ENCODE measurements at regions not wholly inside any gene's neighbourhood (a gene's known extent, or its start where the extent isn't known, plus 50 kb on each side); places are given as distances from the start of the nearest gene placed in this dataset.

GRCh38 chr16:48879223-48880122 is 269.5 kb upstream of the N4BP1 start:
- no peak for DNase-seq

- DNase-seq: no peak
Observed at GRCh38 chr16:48877946-48878345, 268.0 kb upstream of the N4BP1 start.

GRCh38 chr16:48870141-48870540 is 260.2 kb upstream of the N4BP1 start:
- DNase-seq: no peak

GRCh38 chr16:48865520-48865919 is 255.5 kb upstream of the N4BP1 start:
- no peak for DNase-seq

GRCh38 chr16:48864055-48864454 is 254.1 kb upstream of the N4BP1 start:
- DNase-seq: no peak

- no peak for DNase-seq
Observed at GRCh38 chr16:48862087-48862532, 252.1 kb upstream of the N4BP1 start.

- DNase-seq: no peak
Observed at GRCh38 chr16:48860341-48860740, 250.4 kb upstream of the N4BP1 start.

GRCh38 chr16:48852951-48853350 is 243.0 kb upstream of the N4BP1 start:
- DNase-seq: no peak

- DNase-seq: no peak
Observed at GRCh38 chr16:48852458-48852857, 242.5 kb upstream of the N4BP1 start.

GRCh38 chr16:48850097-48850770 is 240.3 kb upstream of the N4BP1 start:
- DNase-seq: no peak

GRCh38 chr16:48846277-48846676 is 236.3 kb upstream of the N4BP1 start:
- no peak for DNase-seq

GRCh38 chr16:48845261-48845660 is 235.3 kb upstream of the N4BP1 start:
- no peak for DNase-seq

GRCh38 chr16:48838349-48838748 is 228.4 kb upstream of the N4BP1 start:
- no peak for DNase-seq

- no peak for DNase-seq
Observed at GRCh38 chr16:48836636-48837035, 226.7 kb upstream of the N4BP1 start.

- no peak for DNase-seq
Observed at GRCh38 chr16:48836067-48836466, 226.1 kb upstream of the N4BP1 start.

GRCh38 chr16:48834576-48834975 is 224.6 kb upstream of the N4BP1 start:
- no peak for DNase-seq

GRCh38 chr16:48833461-48833860 is 223.5 kb upstream of the N4BP1 start:
- DNase-seq: no peak

GRCh38 chr16:48831076-48831722 is 221.2 kb upstream of the N4BP1 start:
- peak; percentile 30 for DNase-seq

GRCh38 chr16:48829336-48830310 is 219.6 kb upstream of the N4BP1 start:
- peak; percentile 64 for DNase-seq

GRCh38 chr16:48824271-48824670 is 214.3 kb upstream of the N4BP1 start:
- no peak for DNase-seq

- DNase-seq: peak; percentile 21
Observed at GRCh38 chr16:48822431-48822830, 212.5 kb upstream of the N4BP1 start.

GRCh38 chr16:48820379-48820778 is 210.4 kb upstream of the N4BP1 start:
- DNase-seq: no peak

Data from NCI-H1694 treated with DMSO at 0.1 percent for 48 hours (cell line).